Calu3 (cell line): ENCODE measurements at regions not wholly inside any gene's neighbourhood (a gene's known extent, or its start where the extent isn't known, plus 50 kb on each side); places are given as distances from the start of the nearest gene placed in this dataset.
"Not testable (repeated sequence)": the region's sequence is repeated elsewhere in the genome, so short reads cannot be mapped to it uniquely, and the experiment has no call there.

Experiments
- BruUV-seq: library from RNA; stranded (reverse); fragments of 400-500 nt; replicated peaks from 2 replicates; lab custom pipeline; 2021; lab: Mats Ljungman, UMichigan
- CTCF ChIA-PET: fragments of 300-600 bp; sonication (Branson Sonifier 250); formaldehyde crosslinking; loops from one replicate; lab custom pipeline; 2022; ENCODE audit warnings: antibody characterized with exemption; lab: Charles Lee
- DNase-seq: peaks from one replicate; pipeline ENCODE4 v3.0.0; 2022
- H3K27ac Mint-ChIP-seq: one replicate; pipeline ENCODE4 v1.8.0; 2022; ENCODE audit warnings: mixed read lengths; ENCODE audit not compliant: unreplicated experiment
- H3K27me3 Mint-ChIP-seq: one replicate; pipeline ENCODE4 v1.8.0; 2022; ENCODE audit warnings: mixed read lengths; ENCODE audit not compliant: unreplicated experiment
- H3K36me3 Mint-ChIP-seq: one replicate; pipeline ENCODE4 v1.8.0; 2022; ENCODE audit warnings: mild to moderate bottlenecking, moderate library complexity, mixed read lengths; ENCODE audit not compliant: insufficient read depth, unreplicated experiment
- H3K4me1 Mint-ChIP-seq: one replicate; pipeline ENCODE4 v1.8.0; 2022; ENCODE audit warnings: mild to moderate bottlenecking, low read depth, mixed read lengths; ENCODE audit not compliant: unreplicated experiment
- H3K4me3 Mint-ChIP-seq: one replicate; pipeline ENCODE4 v1.8.0; 2022; ENCODE audit warnings: mild to moderate bottlenecking, low read depth, moderate library complexity, mixed read lengths; ENCODE audit not compliant: unreplicated experiment
- H3K9me3 Mint-ChIP-seq: one replicate; pipeline ENCODE4 v1.8.0; 2022; ENCODE audit warnings: low read depth, mixed read lengths; ENCODE audit not compliant: unreplicated experiment
- CTCF ChIP-seq: fragments of 200-600 bp; IDR thresholded peaks from one replicate; pipeline ENCODE4 v1.8.0; 2022; ENCODE audit warnings: antibody characterized with exemption; ENCODE audit not compliant: unreplicated experiment
- intact Hi-C: fragments of 100-400 bp; cut with micrococcal nuclease; formaldehyde crosslinking; loops from one replicate; pipeline ENCODE4 v1.10.0; 2022; ENCODE audit not compliant: unreplicated experiment

- intact Hi-C loops: no loop called here
- H3K9me3 Mint-ChIP-seq: peaks cover 3% of the 10 kb centered on the region
- no peak for TF ChIP-seq CTCF
- H3K27ac Mint-ChIP-seq: no peak overlapping the region
- H3K36me3 Mint-ChIP-seq: no peaks in the 10 kb centered on the region
- no peaks in the 10 kb centered on the region for H3K4me1 Mint-ChIP-seq
- BruUV-seq: no TSS peak
- CTCF ChIA-PET: no interaction called here
- DNase-seq: no peak
- no peak overlapping the region for H3K4me3 Mint-ChIP-seq
- no peaks in the 10 kb centered on the region for H3K27me3 Mint-ChIP-seq
These were observed 94.6 kb downstream of the TFAP2B start for GRCh38 chr6:50913105-50913770.

- H3K27ac Mint-ChIP-seq, CTCF ChIA-PET, DNase-seq, H3K27me3 Mint-ChIP-seq, H3K4me1 Mint-ChIP-seq, BruUV-seq, H3K36me3 Mint-ChIP-seq, intact Hi-C loops, H3K4me3 Mint-ChIP-seq: not testable (repeated sequence)
- H3K9me3 Mint-ChIP-seq: peaks cover 13% of the 10 kb centered on the region
These were observed 102.7 kb downstream of the TFAP2B start for GRCh38 chr6:50921378-50921777.

GRCh38 chr6:50921968-50922367 is 103.3 kb downstream of the TFAP2B start:
- CTCF ChIA-PET: no interaction called here
- intact Hi-C loops: no loop called here
- H3K27ac Mint-ChIP-seq: no peak overlapping the region
- H3K4me1 Mint-ChIP-seq: no peaks in the 10 kb centered on the region
- no peaks in the 10 kb centered on the region for H3K27me3 Mint-ChIP-seq
- no peak for DNase-seq
- no TSS peak for BruUV-seq
- TF ChIP-seq CTCF: no peak
- no peak overlapping the region for H3K4me3 Mint-ChIP-seq
- peaks cover 13% of the 10 kb centered on the region for H3K9me3 Mint-ChIP-seq
- no peaks in the 10 kb centered on the region for H3K36me3 Mint-ChIP-seq

GRCh38 chr6:50922579-50923525 is 104.2 kb downstream of the TFAP2B start:
- intact Hi-C loops: no loop called here
- no peak for TF ChIP-seq CTCF
- Mint-ChIP-seq H3K4me3 (no peak overlapping the region), H3K27ac (no peak overlapping the region), H3K9me3 (peaks cover 13% of the 10 kb centered on the region), H3K4me1 (no peaks in the 10 kb centered on the region), H3K36me3 (no peaks in the 10 kb centered on the region), H3K27me3 (no peaks in the 10 kb centered on the region)
- no peak for DNase-seq
- CTCF ChIA-PET: no interaction called here
- no TSS peak for BruUV-seq
